HG03103 (cell line): ENCODE measurements at regions not wholly inside any gene's neighbourhood (a gene's known extent, or its start where the extent isn't known, plus 50 kb on each side); places are given as distances from the start of the nearest gene placed in this dataset.
A peak's percentile ranks its signal among the peaks of the same experiment; 100 is the strongest.

Source experiments
- ATAC-seq: cut with Tn5 transposase; IDR thresholded peaks from one replicate; pipeline ENCODE4 v1.9.1; 2021; ENCODE audit warnings: low read depth; ENCODE audit not compliant: unreplicated experiment

- ATAC-seq = no peak
These were observed 171.7 kb upstream of the CELF2 start for GRCh38 chr10:10845826-10846503.

- no peak for ATAC-seq
These were observed 171.2 kb upstream of the CELF2 start for GRCh38 chr10:10846504-10846900.

GRCh38 chr10:10847387-10847786, 170.3 kb upstream of the CELF2 start:
- ATAC-seq = no peak

- no peak for ATAC-seq
These were observed 169.1 kb upstream of the CELF2 start for GRCh38 chr10:10848488-10849111.

GRCh38 chr10:10849306-10849705, 168.4 kb upstream of the CELF2 start:
- no peak for ATAC-seq

GRCh38 chr10:10850214-10850613, 167.5 kb upstream of the CELF2 start:
- ATAC-seq = no peak

GRCh38 chr10:10852464-10852863, 165.2 kb upstream of the CELF2 start:
- no peak for ATAC-seq

- no peak for ATAC-seq
These were observed 163.7 kb upstream of the CELF2 start for GRCh38 chr10:10853954-10854353.

GRCh38 chr10:10854725-10855124, 162.9 kb upstream of the CELF2 start:
- peak; percentile 17 for ATAC-seq

- ATAC-seq = peak; percentile 75
These were observed 162.5 kb upstream of the CELF2 start for GRCh38 chr10:10855151-10855581.

- ATAC-seq = no peak
These were observed 157.2 kb upstream of the CELF2 start for GRCh38 chr10:10860455-10860976.

GRCh38 chr10:10865303-10865702, 152.4 kb upstream of the CELF2 start:
- no peak for ATAC-seq

GRCh38 chr10:10865913-10866312, 151.8 kb upstream of the CELF2 start:
- ATAC-seq = no peak

- ATAC-seq = peak; percentile 68
These were observed 148.1 kb upstream of the CELF2 start for GRCh38 chr10:10869592-10869991.

GRCh38 chr10:10870523-10871241, 147.0 kb upstream of the CELF2 start:
- ATAC-seq = peak; percentile 68

GRCh38 chr10:10871352-10871751, 146.3 kb upstream of the CELF2 start:
- no peak for ATAC-seq

GRCh38 chr10:10872035-10872673, 145.5 kb upstream of the CELF2 start:
- ATAC-seq = no peak

GRCh38 chr10:10872764-10873163, 144.9 kb upstream of the CELF2 start:
- no peak for ATAC-seq

GRCh38 chr10:10873289-10873688, 144.4 kb upstream of the CELF2 start:
- ATAC-seq = no peak

GRCh38 chr10:10873915-10874314, 143.8 kb upstream of the CELF2 start:
- no peak for ATAC-seq

GRCh38 chr10:10878963-10879362, 138.7 kb upstream of the CELF2 start:
- ATAC-seq = no peak
